COLO668 (cell line): ENCODE measurements at regions not wholly inside any gene's neighbourhood (a gene's known extent, or its start where the extent isn't known, plus 50 kb on each side); places are given as distances from the start of the nearest gene placed in this dataset.
"Not testable (repeated sequence)": the region's sequence is repeated elsewhere in the genome, so short reads cannot be mapped to it uniquely, and the experiment has no call there.

Experiments
- DNase-seq: peaks from one replicate; lab custom pipeline; 2025; ENCODE audit not compliant: unreplicated experiment; lab: John Stamatoyannopoulos, UW

DNA sequence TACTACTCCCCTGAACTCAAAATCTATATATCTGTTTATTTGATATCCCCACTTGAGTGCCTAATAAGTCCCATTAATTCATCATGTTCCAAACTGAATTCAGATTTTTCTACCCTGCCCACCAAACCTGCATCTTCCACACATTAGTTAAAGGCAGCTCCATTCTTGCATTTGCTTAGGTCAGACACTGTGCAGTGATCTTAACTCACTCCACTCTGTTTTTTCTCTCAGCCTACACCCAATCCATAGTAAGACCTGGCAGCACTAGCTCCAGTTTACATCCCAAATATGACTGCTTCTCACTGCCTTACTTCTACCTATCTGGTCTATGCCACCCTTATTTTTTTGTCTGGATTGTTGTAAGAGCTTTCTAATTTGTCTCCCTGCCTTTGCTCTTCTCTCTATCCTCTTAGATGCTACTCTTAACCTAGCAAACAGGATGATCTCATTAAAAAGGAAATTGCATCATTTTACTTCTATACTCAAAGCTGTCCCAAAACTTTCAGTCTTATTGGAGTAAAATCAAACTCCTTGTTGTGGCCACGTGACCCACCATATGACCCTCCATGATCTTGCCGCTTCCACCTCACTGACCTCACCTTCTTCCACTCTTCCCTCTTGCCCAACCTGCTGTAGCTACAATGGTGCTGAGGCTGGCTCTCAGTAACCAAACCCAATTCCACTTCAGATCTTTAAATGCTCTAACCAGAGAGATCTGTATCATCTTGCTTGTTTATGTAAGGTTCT, 274.9 kb upstream of the FANCL start:
- DNase-seq, result no peak

DNA sequence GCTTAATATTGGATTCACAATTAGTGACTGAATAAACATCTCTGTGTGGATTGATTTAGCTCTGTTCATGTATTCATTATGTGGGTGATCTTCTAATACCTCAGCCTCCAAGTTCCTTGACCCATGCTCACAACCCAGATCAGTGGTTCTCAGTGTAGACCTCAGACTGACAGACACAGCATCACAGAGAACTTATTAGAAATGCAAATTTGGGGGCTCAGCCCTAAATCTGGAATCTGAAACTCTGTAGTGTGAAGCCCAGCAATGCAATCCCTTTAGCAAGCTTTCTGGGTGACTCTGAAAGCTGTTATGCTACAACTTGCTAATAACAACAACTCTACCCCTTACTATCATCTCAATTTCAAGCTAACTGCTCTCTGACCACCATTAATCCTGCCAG, 273.1 kb upstream of the FANCL start:
- DNase-seq, result no peak

DNA sequence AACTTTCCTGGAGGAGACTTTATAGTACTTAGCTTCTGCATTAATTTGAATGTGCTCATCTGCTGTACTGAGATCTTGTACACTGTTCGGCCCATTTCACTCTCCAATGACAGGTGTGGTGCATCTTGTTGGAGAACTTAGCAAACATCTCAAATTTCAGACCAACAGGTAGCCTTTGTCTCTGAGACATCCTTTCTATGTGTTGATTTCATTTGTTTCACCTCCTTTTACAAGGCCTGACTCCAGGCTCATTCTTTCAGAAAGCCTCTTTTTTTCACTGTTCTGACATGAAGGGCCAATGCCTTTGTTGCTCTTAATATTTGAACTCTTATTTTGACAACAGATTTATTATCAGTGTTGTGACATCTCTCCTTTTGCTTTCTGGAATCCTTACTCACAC, 271.8 kb upstream of the FANCL start:
- DNase-seq, result peak; percentile 25

DNA sequence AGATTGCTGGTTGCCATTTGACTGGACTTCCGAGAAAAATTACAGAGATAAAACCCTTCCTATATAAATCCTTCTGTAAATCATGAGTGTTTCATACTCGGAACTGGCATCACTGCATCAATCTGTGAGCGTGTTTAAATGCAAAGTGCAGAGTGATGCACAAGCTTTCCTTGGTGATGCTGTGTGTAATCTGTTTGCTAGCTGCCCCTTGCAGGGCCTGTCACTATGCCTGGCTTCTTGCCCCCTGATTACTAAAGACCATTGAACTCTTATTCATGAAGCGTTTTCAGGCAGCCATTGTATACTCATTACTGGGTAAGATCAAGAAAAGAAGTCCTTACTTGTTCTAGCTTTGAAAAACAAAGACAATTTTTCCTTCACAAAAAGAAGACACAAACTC, 266.9 kb upstream of the FANCL start:
- DNase-seq, result no peak

DNA sequence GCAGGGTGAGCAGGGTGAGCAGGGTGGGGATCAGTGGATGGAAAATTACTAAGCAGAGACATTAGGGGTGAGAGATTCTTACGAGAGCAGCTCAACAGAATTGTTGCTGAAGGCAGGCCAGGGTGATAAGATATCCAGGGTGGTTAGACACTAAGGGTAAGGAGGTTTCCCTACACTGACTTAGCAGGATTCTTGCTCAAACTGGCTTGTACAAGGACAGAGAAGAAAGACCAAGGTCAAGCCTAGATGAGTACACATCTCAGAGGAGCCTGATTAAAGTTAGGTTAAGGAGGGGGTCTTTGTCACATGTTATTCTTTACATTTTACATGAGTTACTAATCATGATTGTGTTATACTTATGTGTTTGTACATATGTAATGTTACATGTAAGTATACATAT, 262.8 kb upstream of the FANCL start:
- DNase-seq, result no peak

DNA sequence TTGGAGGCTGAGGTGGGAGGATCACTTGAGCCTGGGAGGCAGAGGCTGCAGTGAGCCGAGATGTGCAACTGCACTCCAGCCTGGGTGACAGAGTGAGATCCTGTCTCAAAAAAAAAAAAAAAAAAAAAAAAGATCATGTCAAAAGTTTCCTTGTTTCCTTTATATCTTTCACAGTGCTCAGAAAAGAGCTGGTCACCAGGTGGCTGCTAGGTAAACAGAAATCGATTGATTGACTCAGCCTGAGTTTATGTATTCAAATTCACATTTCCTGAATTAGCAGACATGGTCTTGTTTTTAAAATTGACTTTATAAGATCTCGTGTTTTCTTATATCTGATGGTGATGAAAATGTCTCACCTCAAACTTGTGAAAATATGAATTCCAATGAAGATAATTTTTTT, 261.8 kb upstream of the FANCL start:
- DNase-seq, result peak; percentile 12

DNA sequence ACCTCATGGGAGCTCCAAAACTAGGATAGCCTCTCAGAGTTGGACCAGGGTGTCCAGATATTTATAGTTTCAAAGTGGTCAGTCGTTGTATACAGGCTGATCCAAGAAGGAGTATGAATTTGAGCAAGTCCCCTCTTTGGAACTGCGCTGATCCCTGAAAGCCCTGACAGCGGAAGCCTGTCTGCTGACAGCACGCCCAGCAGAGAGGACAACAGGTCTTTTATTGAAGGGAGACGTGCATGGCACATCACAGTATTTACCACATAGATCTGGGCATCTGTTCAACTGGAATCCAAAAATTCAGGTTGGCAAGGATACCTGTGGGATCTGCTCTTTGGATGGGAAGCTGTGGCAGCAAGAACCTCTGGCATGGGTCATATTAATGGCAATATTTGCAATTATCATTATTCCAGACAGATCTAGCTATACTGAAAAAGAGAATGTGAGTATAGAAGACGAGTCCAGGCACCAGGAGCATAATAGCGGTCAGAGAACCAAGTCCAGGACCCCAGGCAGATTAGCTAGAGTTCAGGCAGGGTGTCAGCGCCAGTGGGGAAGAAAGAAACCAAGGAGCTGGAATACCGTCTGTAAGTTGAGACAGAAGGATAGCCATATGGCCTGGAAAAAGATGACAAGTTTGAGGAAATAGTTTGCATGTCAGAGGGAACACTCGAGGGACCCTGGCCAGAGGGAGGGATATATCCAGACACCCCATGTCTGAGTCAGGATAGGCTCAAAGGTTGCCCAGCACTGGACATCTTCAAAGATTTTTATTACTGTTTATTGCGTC, 260.4 kb upstream of the FANCL start:
- DNase-seq, result no peak

DNA sequence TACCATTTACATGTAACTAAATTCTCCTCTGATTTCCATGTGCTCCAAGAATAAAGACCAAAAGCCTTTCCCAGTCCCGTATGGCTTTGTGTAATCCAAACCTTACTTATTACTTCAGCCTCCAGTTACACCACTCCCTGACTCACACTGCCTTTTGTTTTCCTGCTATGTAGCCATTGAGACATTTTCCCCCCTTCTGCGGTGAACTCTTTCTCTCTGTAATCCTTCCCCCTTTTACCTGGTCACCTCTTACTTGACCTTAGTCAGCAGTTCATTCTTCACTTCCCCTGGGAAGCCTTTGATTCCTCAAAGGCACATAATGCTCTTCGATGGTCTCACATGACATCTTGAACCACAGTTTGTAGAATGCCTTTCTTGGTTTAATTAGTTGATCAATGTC, 256.0 kb upstream of the FANCL start:
- no peak for DNase-seq

DNA sequence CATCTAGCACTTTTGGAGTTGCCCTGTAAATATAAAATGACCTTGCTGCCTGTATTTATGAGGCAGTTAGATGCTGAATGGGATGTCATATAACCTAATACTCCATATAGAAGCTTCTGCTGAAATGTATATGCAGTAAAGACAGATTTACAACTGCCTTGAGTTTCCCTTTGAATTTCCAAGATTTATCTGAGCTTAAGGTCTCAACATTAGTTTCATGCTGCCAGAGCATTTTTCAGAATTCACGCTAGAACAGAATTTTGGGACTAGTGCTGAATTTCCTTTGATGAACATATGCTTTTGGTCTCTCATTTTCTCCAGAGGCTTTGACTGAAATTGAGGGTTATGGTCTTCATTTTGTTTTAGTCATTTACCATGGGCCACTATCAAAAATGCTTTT, 254.7 kb upstream of the FANCL start:
- no peak for DNase-seq

DNA sequence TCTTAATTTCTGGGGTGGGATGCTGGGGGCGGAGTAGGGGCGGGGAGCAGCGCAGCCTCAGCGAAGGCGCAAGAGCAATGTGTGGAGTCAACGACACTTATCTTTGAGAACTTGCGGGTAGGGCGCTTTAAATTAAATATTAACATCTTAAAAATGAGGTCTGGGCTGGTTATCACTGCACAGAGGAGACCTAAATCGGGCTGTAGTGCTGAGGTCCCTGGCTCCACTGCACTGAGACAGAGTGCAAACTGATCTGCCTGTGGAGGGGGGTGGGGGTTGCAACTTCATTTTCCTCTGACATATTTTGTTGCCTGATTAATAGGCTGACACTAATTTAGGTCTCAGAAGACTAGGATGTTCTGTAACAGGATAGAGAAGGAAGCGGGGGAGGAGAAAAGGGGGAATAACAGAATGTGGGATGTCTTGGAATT, 253.0 kb upstream of the FANCL start:
- no peak for DNase-seq

DNA sequence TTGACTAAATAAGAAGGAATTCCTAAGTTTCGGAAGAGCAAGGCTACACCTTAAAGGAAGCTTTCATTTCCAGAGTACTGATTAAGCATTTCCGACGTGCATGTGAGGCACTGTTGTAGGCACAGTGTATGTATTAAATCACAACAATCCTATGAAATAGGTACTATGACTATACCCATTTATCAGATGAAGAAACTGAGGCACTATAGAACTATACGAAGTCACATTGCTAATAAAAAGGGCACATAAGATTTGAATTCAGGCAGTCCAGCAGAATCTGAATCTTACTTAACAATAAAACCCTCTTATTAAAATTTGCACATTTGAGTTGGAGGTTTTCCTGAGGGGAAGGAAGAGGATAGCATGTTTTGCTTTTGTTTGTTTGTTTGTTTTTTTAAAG, 243.5 kb upstream of the FANCL start:
- no peak for DNase-seq

DNA sequence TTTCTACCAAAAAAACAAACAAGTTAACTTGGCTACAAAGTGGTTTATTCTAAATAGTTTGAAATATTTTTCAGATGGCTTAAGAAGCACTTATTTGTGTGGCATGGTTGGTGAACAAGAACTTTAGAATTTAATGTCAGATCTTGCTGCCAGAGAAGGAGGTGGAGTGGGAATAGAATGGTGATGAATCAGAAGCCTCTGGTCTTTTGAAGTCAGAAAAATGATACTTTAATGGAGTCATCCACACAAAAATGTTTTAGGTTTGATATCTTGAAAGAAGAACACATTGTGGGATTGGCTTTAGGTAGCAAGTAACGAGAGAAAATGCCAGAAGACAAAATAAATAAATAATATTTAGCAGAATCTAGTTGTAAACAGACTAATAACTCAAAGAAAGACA, 243.1 kb upstream of the FANCL start:
- no peak for DNase-seq

DNA sequence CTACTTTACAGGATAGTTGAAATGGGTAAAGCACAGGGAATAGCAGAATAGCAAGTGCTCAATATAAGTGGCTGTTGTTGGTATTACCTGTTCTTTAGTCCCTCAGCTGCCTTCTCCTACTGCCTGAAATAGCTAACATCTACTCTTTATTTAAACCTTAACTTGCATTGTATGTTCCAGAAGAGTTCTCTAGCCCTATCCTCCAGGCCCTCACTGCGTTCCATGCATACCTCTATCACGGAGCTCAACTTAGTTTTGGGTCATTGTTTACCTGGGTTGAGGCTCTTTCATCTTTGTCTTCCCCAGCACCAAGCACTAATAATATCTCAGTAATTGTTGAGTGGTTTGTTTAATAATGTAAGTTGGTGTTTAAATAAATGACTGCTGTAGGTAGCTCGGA, 242.2 kb upstream of the FANCL start:
- DNase-seq, result no peak

DNA sequence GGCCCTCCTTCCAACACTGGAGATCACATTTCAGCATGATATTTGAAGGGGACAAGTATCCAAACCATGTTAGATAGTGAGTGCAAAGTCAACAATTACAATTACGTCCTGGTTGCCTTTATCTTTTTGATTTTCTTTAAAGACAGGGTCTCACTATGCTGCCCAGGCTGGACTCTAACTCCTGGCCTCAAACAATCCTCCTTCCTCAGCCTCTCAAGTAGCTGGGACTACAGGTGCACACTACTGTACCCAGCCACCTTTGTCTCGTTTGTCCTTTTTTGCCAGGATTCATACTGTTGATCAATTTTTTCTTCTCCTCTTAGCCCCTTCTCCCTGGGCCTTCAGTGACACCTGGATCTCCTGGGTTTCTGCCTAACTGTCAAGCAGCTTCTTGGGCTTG, 240.5 kb upstream of the FANCL start:
- no peak for DNase-seq

DNA sequence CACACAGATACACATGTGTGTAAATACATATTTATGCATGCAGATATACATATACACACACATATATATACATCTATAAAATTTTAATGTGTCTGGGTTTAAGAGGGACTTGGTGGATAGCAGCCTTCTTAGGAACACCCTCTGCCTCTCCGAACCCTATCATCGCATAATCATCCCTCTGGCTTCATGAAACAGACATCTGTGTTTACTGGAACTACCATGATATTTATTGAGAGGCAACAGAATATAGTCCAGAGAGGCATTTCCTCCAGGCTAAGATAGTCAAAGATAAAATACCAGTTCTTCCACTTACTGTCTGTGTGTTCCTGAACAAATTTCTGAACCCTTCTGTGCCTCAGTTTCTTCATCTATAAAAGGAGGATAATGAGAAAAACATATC, 239.0 kb upstream of the FANCL start:
- DNase-seq, result no peak

DNA sequence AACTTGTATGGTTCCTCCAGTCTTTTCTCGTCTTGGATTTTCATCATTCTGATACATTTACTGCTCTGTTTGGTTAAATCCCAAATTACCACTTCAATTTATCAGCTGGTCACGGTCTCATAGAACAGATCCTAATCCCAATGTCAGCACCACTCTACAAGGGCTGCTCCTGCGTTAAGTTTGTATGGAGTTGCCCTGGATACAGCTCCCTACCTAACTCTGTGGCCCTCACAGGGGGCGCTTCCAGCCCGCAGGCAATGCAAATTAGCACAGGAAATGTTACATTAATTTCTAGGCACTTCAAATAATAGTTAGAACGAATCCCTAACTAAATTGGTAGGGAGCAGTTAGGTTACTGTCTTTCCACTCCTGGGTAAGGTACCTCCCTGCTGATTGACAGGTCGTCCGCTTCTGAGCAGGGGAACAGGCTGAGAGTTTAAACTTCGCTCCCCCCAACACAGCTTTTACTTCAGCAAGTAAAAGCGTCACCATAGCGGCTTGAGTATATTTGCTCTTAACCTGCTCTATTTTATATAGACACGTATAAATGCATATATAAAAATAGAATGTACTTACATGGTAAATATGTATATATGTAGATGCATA, 238.5 kb upstream of the FANCL start:
- DNase-seq, result no peak

DNA sequence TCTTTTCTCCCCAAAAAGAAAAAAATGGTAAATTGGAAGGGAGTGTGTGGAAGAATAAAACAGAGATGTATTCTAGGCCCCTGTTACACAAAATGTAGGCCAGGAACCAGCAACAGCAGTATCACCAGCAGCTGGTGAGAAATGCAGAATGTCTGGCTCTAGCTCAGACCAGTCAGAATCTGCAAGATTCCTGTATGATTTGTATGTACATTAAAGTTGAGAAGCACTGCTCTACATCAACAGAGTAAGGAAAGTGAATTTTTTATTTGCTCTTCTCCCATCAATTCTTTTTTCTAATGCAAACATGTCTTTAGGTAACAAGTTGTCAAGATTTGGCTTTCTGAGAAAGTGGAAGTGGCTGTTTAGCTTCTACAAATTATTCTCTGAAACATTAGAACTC, 235.4 kb upstream of the FANCL start:
- no peak for DNase-seq

DNA sequence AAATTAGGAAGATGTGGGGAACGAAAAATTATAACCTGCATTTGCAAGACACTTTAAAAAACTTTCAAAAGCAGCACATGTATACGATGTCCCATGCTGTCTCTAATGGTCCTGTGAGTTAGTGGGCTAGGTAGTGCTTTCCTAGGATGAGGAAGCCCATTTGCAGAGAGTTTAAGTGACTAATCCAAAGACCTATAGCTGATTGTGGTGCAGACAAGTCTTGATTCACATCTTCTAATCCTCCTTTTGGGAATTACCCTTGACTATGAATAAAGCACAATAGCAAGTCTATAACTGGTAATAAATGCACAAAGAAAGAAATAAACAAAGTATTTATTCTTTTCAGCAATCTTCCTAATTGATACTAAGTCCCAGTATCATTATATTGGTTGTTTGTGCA, 234.6 kb upstream of the FANCL start:
- DNase-seq, result no peak

DNA sequence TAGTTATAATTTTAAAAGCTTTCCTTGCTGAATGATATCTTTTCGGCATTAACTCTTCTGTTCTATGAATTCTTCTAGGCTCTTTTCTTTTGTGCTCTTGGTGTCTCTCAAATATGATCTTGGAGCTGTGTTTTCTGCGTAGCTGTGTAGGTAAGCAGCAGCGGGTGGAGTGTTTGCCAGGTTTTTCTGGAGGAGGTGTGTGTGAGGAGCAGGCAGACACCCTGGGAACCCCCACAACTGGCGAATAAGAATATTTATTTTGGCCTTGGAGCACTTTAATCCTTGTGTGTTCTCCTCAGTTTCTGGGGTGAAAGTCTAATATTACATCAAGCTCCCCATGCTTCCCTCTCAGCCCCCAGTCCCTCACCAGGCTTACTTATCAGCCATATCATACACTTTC, 232.0 kb upstream of the FANCL start:
- DNase-seq, result no peak

DNA sequence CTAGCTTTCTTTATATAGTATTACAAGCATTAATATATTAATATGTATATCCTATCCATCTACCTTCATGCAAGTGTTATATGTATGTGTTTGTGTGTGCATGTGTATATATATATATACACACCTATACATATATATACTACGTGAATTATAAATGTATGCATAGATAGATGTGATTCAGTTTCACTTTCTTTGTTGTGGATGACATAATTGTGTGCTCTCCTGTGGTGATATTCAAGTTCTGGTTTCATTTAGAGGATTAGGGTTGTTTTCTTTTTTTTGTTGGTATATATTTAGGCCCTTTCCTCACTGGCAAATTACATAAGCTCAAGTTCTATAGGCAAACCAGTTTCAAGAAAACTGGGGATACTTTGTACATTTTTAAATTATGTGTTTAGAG, 225.7 kb upstream of the FANCL start:
- DNase-seq, result no peak

DNA sequence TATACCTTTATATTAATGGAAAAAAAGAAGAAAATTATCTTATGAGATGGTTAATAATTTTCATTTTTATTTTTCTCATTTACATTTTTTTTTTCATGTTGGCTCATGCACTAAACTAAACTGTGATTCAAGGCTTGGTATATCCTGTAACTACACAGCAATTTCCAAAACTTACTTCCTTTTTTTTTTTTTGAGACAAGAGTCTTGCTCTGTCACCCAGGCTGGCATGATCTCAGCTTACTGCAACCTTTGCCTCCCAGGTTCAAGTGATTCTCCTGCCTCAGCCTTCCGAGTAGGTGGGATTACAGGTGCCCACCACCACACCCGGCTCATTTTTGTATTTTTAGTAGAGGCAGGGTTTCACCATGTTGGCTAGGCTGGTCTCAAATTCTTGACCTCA, 224.9 kb upstream of the FANCL start:
- not testable (repeated sequence) for DNase-seq

DNA sequence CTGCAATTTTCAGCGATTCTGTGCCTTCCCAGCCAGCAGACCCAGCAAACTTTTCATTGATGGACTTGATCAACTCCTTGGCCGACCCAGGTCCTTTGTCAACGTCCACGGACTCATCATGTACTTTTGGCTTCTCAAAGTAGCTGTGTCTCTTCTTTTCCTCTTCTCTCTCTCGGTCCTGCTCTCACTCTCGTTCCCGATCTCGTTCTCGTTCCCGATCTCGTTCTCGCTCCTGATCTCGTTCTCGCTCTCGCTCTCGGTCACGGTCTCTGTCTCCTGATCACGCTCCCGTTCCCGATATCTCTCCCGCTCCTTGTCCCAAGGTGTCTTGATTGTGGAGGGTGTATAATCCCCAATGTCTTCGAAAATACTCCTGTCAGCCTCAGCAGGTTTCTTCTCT, 219.5 kb upstream of the FANCL start:
- DNase-seq, result no peak
